Nephron progenitor cell (in vitro differentiated cells): ENCODE measurements at regions not wholly inside any gene's neighbourhood (a gene's known extent, or its start where the extent isn't known, plus 50 kb on each side); places are given as distances from the start of the nearest gene placed in this dataset.

Source experiments
- DNase-seq: peaks from one replicate; pipeline ENCODE4 v3.0.0; 2021
- H3K27ac Mint-ChIP-seq: 2 replicates; pipeline ENCODE4 v1.8.0; 2021; ENCODE audit warnings: mild to moderate bottlenecking, moderate library complexity, mixed read lengths
- H3K27me3 Mint-ChIP-seq: 2 replicates; pipeline ENCODE4 v1.8.0; 2021; ENCODE audit warnings: mild to moderate bottlenecking, low read depth, mixed read lengths; ENCODE audit not compliant: poor library complexity
- H3K36me3 Mint-ChIP-seq: 2 replicates; pipeline ENCODE4 v1.8.0; 2021; ENCODE audit warnings: low read depth, mixed read lengths
- H3K4me1 Mint-ChIP-seq: 2 replicates; pipeline ENCODE4 v1.8.0; 2021; ENCODE audit warnings: mixed read lengths
- H3K4me3 Mint-ChIP-seq: 2 replicates; pipeline ENCODE4 v1.8.0; 2021; ENCODE audit warnings: mild to moderate bottlenecking, moderate library complexity, mixed read lengths
- H3K9me3 Mint-ChIP-seq: 2 replicates; pipeline ENCODE4 v1.8.0; 2021; ENCODE audit warnings: mild to moderate bottlenecking, moderate library complexity, mixed read lengths
- CTCF ChIP-seq: fragments of 200-600 bp; sonication (generic); IDR thresholded peaks from 2 replicates; pipeline ENCODE4 v1.5.0; 2021; ENCODE audit warnings: antibody characterized with exemption

- no peak for TF ChIP-seq CTCF
- peaks cover 5% of the 10 kb centered on the region for H3K27me3 Mint-ChIP-seq
- peaks cover 53% of the 10 kb centered on the region for H3K9me3 Mint-ChIP-seq
- no peaks in the 10 kb centered on the region for H3K4me1 Mint-ChIP-seq
- H3K36me3 Mint-ChIP-seq = peaks cover 3% of the 10 kb centered on the region
- H3K4me3 Mint-ChIP-seq = no peak overlapping the region
- no peak overlapping the region for H3K27ac Mint-ChIP-seq
- no peak for DNase-seq
These were observed 1038.1 kb upstream of the ARRDC3 start for GRCh38 chr5:92421196-92421595.

GRCh38 chr5:92419261-92419660 is 1036.1 kb upstream of the ARRDC3 start:
- Mint-ChIP-seq H3K27me3 (peaks cover 4% of the 10 kb centered on the region), H3K4me1 (no peaks in the 10 kb centered on the region), H3K36me3 (peaks cover 3% of the 10 kb centered on the region), H3K9me3 (peaks cover 48% of the 10 kb centered on the region), H3K4me3 (no peak overlapping the region), H3K27ac (no peak overlapping the region)
- TF ChIP-seq CTCF = no peak
- no peak for DNase-seq

- H3K4me3 Mint-ChIP-seq = no peak overlapping the region
- no peaks in the 10 kb centered on the region for H3K4me1 Mint-ChIP-seq
- DNase-seq = no peak
- no peak for TF ChIP-seq CTCF
- H3K27me3 Mint-ChIP-seq = peaks cover 2% of the 10 kb centered on the region
- H3K27ac Mint-ChIP-seq = no peak overlapping the region
- peaks cover 3% of the 10 kb centered on the region for H3K36me3 Mint-ChIP-seq
- H3K9me3 Mint-ChIP-seq = peaks cover 39% of the 10 kb centered on the region
These were observed 1035.2 kb upstream of the ARRDC3 start for GRCh38 chr5:92418341-92418740.

GRCh38 chr5:92409134-92409533 is 1026.0 kb upstream of the ARRDC3 start:
- DNase-seq = no peak
- Mint-ChIP-seq H3K9me3 (no peaks in the 10 kb centered on the region), H3K27me3 (no peaks in the 10 kb centered on the region), H3K36me3 (no peaks in the 10 kb centered on the region), H3K4me1 (no peaks in the 10 kb centered on the region), H3K27ac (no peak overlapping the region), H3K4me3 (no peak overlapping the region)
- TF ChIP-seq CTCF = no peak

- Mint-ChIP-seq H3K27ac (no peak overlapping the region), H3K4me1 (peaks cover 6% of the 10 kb centered on the region)
These were observed 1020.0 kb upstream of the ARRDC3 start for GRCh38 chr5:92402956-92403702.

More at GRCh38 chr5:92402956-92403702, 1020.0 kb upstream of the ARRDC3 start:
- Mint-ChIP-seq H3K4me3 (no peak overlapping the region), H3K36me3 (no peaks in the 10 kb centered on the region), H3K27me3 (no peaks in the 10 kb centered on the region), H3K9me3 (no peaks in the 10 kb centered on the region)
- no peak for DNase-seq
- TF ChIP-seq CTCF = no peak
